ENCODE measurements at regions not wholly inside any gene's neighbourhood (a gene's known extent, or its start where the extent isn't known, plus 50 kb on each side); places are given as distances from the start of the nearest gene placed in this dataset.

- Histone ChIP-seq H3K4me3 (no peak overlapping the region), H3K79me2 (replicated peaks; ENCODE audit: insufficient read depth) (no peaks in the 10 kb centered on the region), H3K4me1 (ENCODE audit: insufficient read depth) (peaks cover 14% of the 10 kb centered on the region), H3K36me3 (ENCODE audit: insufficient read depth) (no peaks in the 10 kb centered on the region), H4K20me1 (replicated peaks; ENCODE audit: insufficient read depth) (no peaks in the 10 kb centered on the region), H3F3A (replicated peaks; ENCODE audit: low read depth) (no peaks in the 10 kb centered on the region), H3K27ac (ENCODE audit: low read depth) (no peak overlapping the region), H3K4me2 (no peak overlapping the region), H3K27me3 (ENCODE audit: insufficient read depth) (no peaks in the 10 kb centered on the region), H3K9me2 (ENCODE audit: insufficient read depth) (no peaks in the 10 kb centered on the region), H2AFZ (no peak overlapping the region)
- Mint-ChIP-seq H3K9me3 (peaks cover 6% of the 10 kb centered on the region; the same call in 1 of the 3 replicates), H3K27ac (no peak overlapping the region), H3K4me1 (peaks cover 9% of the 10 kb centered on the region; the same call in 2 of the 3 replicates), H3K36me3 (ENCODE audit: low read depth) (no peaks in the 10 kb centered on the region), H3K27me3 (ENCODE audit: insufficient read depth, low read depth, poor library complexity) (peaks cover 2% of the 10 kb centered on the region), H3K4me3 (no peak overlapping the region)
- ATAC-seq (no peak), DNase-seq (ENCODE audit: low spot score) (no peak)
- TF ChIP-seq EZH2phosphoT487 (IDR thresholded peaks at IDR 0.05; ENCODE audit: unreplicated experiment) = no peak
- TF ChIP-seq ETS1 (IDR thresholded peaks at IDR 0.05) = no peak
- no peak for TF ChIP-seq REST (IDR thresholded peaks at IDR 0.05; ENCODE audit: unreplicated experiment)
- no peak for TF ChIP-seq NANOG (IDR thresholded peaks at IDR 0.05; ENCODE audit: borderline replicate concordance)
- TF ChIP-seq CTCF (conservative IDR thresholded peaks at IDR 0.05; ENCODE audit: low read depth in 2 of 2) = no peak
- TF ChIP-seq CREB1 (CRISPR knock-in tag; IDR thresholded peaks at IDR 0.05; ENCODE audit: low read depth) = no peak
- no peak for TF ChIP-seq ZNF331 (CRISPR knock-in tag; IDR thresholded peaks at IDR 0.05; ENCODE audit: low read depth)
- no peak for TF ChIP-seq ZNF114 (CRISPR knock-in tag; IDR thresholded peaks at IDR 0.05)
- no peak for TF ChIP-seq ZNF462 (CRISPR knock-in tag; IDR thresholded peaks at IDR 0.05)
- TF ChIP-seq STAT1 (IDR thresholded peaks at IDR 0.05; ENCODE audit: unreplicated experiment) = no peak
- no peak for TF ChIP-seq JUNB (IDR thresholded peaks at IDR 0.05; ENCODE audit: unreplicated experiment)
- no peak for TF ChIP-seq POLR2AphosphoS5 (IDR thresholded peaks at IDR 0.05; ENCODE audit: low read depth)
- no peak for TF ChIP-seq EZH2 (IDR thresholded peaks at IDR 0.05; ENCODE audit: low read depth, unreplicated experiment)
Measured at GRCh38 chr1:187249196-187249595, 420.4 kb downstream of the PLA2G4A start.

Data from GM23338 (cell line).